ENCODE measurements at regions not wholly inside any gene's neighbourhood (a gene's known extent, or its start where the extent isn't known, plus 50 kb on each side); places are given as distances from the start of the nearest gene placed in this dataset.

GRCh38 chr13:107678075-107678689 lies 537.2 kb downstream of the LIG4 start:
- WGBS (ENCODE audit: insufficient coverage, low coverage, missing lambda C conversion rate), result 3% methylated on average over 9 of the region's 11 CpGs
- Histone ChIP-seq H3K9me1 (ENCODE audit: control insufficient read depth, insufficient read depth, low read length) (no peaks in the 10 kb centered on the region), H3K27me3 (ENCODE audit: control insufficient read depth in 2 of 2, insufficient read depth in 2 of 2, low read length in 2 of 2) (no peaks in the 10 kb centered on the region), H3K79me2 (ENCODE audit: control insufficient read depth, insufficient read depth, low read length) (no peaks in the 10 kb centered on the region), H3K27ac (ENCODE audit: extremely low read depth, low read depth, low read length) (no peak overlapping the region), H3K4me1 (replicated peaks in 1 of 2; ENCODE audit: control insufficient read depth in 2 of 2, insufficient read depth in 2 of 2, low read length in 2 of 2) (no peaks in the 10 kb centered on the region), H3K9ac (ENCODE audit: insufficient read depth in 1 of 2, low read depth in 2 of 2, low read length in 2 of 2) (no peak overlapping the region), H3K9me3 (replicated peaks; ENCODE audit: control insufficient read depth, insufficient read depth, low read depth, low read length) (no peaks in the 10 kb centered on the region), H3K36me3 (ENCODE audit: control insufficient read depth, insufficient read depth, low read length) (no peaks in the 10 kb centered on the region), H3K4me3 (no peak overlapping the region), H3K4me2 (ENCODE audit: insufficient read depth, low read length) (no peak overlapping the region), H4K20me1 (replicated peaks; ENCODE audit: control insufficient read depth, insufficient read depth, low read length) (no peaks in the 10 kb centered on the region), H2AFZ (ENCODE audit: low read depth, low read length) (no peak overlapping the region)
- DNase-seq (ENCODE audit: extremely low read depth in 1 of 4, low spot score in 3 of 4) (no peak), FAIRE-seq (no peak), ATAC-seq (no peak)
- ChIA-PET CTCF (ENCODE audit: low intra/inter-chr PET ratio) (no interaction called here), POLR2A (interaction anchor here (0.6 kb wide), 1 partner anchor 77 kb away, joined by 5 read pairs; no protein-coding TSS in a partner anchor)
- intact Hi-C loops (cut with micrococcal nuclease), result no loop called here
- in situ Hi-C loops (cut with MboI), result no loop called here
- BruUV-seq (replicated peaks), result no TSS peak
- TF ChIP-seq ZNF165 (CRISPR knock-in tag; IDR thresholded peaks at IDR 0.05; ENCODE audit: borderline replicate concordance), result no peak
- TF ChIP-seq L3MBTL2 (IDR thresholded peaks at IDR 0.05), result no peak
- TF ChIP-seq, protein P1, sequence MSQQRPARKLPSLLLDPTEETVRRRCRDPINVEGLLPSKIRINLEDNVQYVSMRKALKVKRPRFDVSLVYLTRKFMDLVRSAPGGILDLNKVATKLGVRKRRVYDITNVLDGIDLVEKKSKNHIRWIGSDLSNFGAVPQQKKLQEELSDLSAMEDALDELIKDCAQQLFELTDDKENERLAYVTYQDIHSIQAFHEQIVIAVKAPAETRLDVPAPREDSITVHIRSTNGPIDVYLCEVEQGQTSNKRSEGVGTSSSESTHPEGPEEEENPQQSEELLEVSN (IDR thresholded peaks at IDR 0.05; ENCODE audit: borderline replicate concordance in 1 of 2, extremely low read depth in 1 of 2, insufficient read depth in 1 of 2, insufficient read length in 1 of 2, low read depth in 1 of 2, low read length in 1 of 2, poor library complexity in 1 of 2, severe bottlenecking in 1 of 2), result no peak
- no peak for TF ChIP-seq TAF1 (IDR thresholded peaks at IDR 0.05; ENCODE audit: control insufficient read depth, extremely low read depth, insufficient read depth, low read length, severe bottlenecking)
- TF ChIP-seq SUPT5H (IDR thresholded peaks at IDR 0.05), result no peak
- no peak for TF ChIP-seq ZNF561 (CRISPR knock-in tag; conservative IDR thresholded peaks at IDR 0.05)
- TF ChIP-seq HIVEP1 (CRISPR knock-in tag; IDR thresholded peaks at IDR 0.05), result no peak
- TF ChIP-seq, protein P2, sequence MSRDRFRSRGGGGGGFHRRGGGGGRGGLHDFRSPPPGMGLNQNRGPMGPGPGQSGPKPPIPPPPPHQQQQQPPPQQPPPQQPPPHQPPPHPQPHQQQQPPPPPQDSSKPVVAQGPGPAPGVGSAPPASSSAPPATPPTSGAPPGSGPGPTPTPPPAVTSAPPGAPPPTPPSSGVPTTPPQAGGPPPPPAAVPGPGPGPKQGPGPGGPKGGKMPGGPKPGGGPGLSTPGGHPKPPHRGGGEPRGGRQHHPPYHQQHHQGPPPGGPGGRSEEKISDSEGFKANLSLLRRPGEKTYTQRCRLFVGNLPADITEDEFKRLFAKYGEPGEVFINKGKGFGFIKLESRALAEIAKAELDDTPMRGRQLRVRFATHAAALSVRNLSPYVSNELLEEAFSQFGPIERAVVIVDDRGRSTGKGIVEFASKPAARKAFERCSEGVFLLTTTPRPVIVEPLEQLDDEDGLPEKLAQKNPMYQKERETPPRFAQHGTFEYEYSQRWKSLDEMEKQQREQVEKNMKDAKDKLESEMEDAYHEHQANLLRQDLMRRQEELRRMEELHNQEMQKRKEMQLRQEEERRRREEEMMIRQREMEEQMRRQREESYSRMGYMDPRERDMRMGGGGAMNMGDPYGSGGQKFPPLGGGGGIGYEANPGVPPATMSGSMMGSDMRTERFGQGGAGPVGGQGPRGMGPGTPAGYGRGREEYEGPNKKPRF (IDR thresholded peaks at IDR 0.05; ENCODE audit: low read depth, low read length), result no peak
- no peak for TF ChIP-seq HSF4 (CRISPR knock-in tag; IDR thresholded peaks at IDR 0.05; ENCODE audit: borderline replicate concordance)
- TF ChIP-seq GATA2 (CRISPR knock-in tag; IDR thresholded peaks at IDR 0.05), result no peak
- no peak for TF ChIP-seq ZNF316 (IDR thresholded peaks at IDR 0.05)
- TF ChIP-seq GTF2A2 (tag; IDR thresholded peaks at IDR 0.05), result no peak
- TF ChIP-seq SMAD2 (IDR thresholded peaks at IDR 0.05; ENCODE audit: low read depth, low read length), result no peak
- no peak for TF ChIP-seq ZNF609 (CRISPR knock-in tag; IDR thresholded peaks at IDR 0.05; ENCODE audit: borderline replicate concordance)

Data from K562 (cell line).